NCI-H2029 treated with DMSO at 0.1 percent for 48 hours (cell line): ENCODE measurements at regions not wholly inside any gene's neighbourhood (a gene's known extent, or its start where the extent isn't known, plus 50 kb on each side); places are given as distances from the start of the nearest gene placed in this dataset.
A peak's percentile ranks its signal among the peaks of the same experiment; 100 is the strongest.
"Not testable (repeated sequence)": the region's sequence is repeated elsewhere in the genome, so short reads cannot be mapped to it uniquely, and the experiment has no call there.

ENCODE experiments used
- DNase-seq: peaks from one replicate; lab custom pipeline; 2025; lab: John Stamatoyannopoulos, UW

- peak; percentile 61 for DNase-seq
Measured at GRCh38 chr17:77086433-77087010, 54.2 kb upstream of the SEC14L1 start.

DNA sequence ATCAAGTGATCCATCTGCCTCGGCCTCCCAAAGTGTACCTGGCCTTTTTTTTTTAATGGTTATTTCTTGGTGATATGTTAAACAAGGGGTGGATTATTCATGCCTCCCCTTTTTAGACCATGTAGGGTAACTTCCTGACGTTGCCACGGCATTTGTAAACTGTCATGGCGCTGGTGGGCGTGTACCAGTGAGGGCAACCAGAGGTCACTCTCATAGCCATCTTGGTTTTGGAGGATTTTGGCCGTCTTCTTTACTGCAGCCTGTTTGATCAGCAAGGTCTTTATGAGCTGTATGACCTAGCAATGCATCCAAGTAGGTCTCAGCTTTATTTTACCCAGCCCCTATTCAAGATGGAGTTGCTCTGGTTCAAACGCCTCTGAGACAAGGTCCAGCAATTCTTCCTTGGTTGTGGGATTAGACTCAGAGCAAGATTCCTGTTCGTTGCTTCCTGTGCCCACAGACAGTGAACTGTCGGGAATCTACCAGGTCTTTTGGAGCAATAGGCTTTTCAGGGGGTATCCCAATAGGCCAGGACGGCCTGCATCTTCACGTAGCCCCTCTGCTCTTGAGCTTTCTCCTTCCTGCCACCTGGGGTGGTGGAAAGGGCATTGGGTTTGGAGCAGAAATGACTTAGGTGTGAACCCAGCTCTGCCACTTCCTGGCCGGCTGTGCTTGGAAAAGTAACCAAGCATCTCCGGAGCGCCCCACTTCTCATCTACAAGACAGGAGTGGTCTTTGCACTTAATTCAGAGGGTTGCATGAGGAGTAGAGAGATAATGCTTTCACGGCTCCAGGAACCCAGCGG is 52.9 kb upstream of the SEC14L1 start:
- DNase-seq: no peak

GRCh38 chr17:77088455-77089123 is 52.2 kb upstream of the SEC14L1 start:
- peak; percentile 65 for DNase-seq

- no peak for DNase-seq
Measured at GRCh38 chr17:77089124-77089490, 51.7 kb upstream of the SEC14L1 start.

- DNase-seq: not testable (repeated sequence)
Measured at GRCh38 chr17:77089949-77090348, 50.8 kb upstream of the SEC14L1 start.

DNA sequence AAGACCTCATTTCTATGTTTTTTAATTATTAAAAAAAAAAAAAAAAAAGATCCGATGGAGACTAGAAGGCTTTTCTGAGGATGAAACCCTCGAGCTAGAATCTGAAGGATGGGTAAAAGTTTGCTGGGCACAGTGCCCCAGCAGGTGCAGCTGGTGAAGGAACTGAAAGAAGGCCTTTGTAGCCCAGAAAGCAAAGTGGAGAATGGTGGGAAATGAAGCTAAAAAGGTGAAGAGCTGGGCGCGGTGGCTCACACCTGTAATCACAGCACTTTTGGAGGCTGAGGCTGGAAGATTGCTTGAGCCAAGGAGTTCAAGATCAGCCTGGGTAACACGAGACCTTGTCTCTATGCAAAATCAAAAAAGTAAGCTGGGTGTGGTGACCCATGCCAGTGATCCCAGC is 50.3 kb upstream of the SEC14L1 start:
- DNase-seq: no peak
